OCI-LY3 (cell line): ENCODE measurements at regions not wholly inside any gene's neighbourhood (a gene's known extent, or its start where the extent isn't known, plus 50 kb on each side); places are given as distances from the start of the nearest gene placed in this dataset.

ENCODE experiments used
- H2AFZ ChIP-seq: fragments of 200-600, 300-600 bp; shearing (Covaris generic); 2 replicates; pipeline ENCODE4 v1.6.0; 2014; ENCODE audit warnings: antibody characterized with exemption, low read depth, low read length
- H3K27ac ChIP-seq: fragments of 200-600, 300-600 bp; sonication (generic); 2 replicates; pipeline ENCODE4 v1.5.1; 2014; ENCODE audit warnings: mild to moderate bottlenecking, low read length, moderate library complexity, mixed read lengths
- H3K27me3 ChIP-seq: fragments of 200-600, 300-600 bp; sonication (generic); 2 replicates; pipeline ENCODE4 v1.6.1; 2014; ENCODE audit warnings: low read depth, low read length, mixed read lengths
- H3K36me3 ChIP-seq: fragments of 200-600, 300-600 bp; sonication (generic); replicated peaks from 2 replicates; pipeline ENCODE3; 2014; ENCODE audit warnings: low read depth, low read length, mixed read lengths
- H3K4me1 ChIP-seq: fragments of 300-600, 200-600 bp; sonication (generic); 2 replicates; pipeline ENCODE4 v1.6.1; 2014; ENCODE audit warnings: low read length, mixed read lengths
- H3K4me2 ChIP-seq: fragments of 200-600, 300-600 bp; sonication (generic); 2 replicates; pipeline ENCODE4 v1.6.1; 2014; ENCODE audit warnings: low read length, mixed read lengths
- H3K4me3 ChIP-seq: fragments of 300-600, 200-600 bp; sonication (generic); 2 replicates; pipeline ENCODE4 v1.5.1; 2014; ENCODE audit warnings: antibody characterized with exemption, mild to moderate bottlenecking, low read length, moderate library complexity
- H3K79me2 ChIP-seq: fragments of 300-600, 200-600 bp; shearing (Covaris generic); 2 replicates; pipeline ENCODE4 v1.6.1; 2014; ENCODE audit warnings: mild to moderate bottlenecking, low read length, mixed read lengths
- H3K9ac ChIP-seq: fragments of 300-600, 200-600 bp; shearing (Covaris generic); 2 replicates; pipeline ENCODE4 v1.6.0; 2014; ENCODE audit warnings: mild to moderate bottlenecking, low read length, moderate library complexity
- H3K9me3 ChIP-seq: fragments of 200-600, 300-600 bp; shearing (Covaris generic); 2 replicates; pipeline ENCODE4 v1.6.1; 2014; ENCODE audit warnings: low read length, mixed read lengths; ENCODE audit not compliant: insufficient read depth
- H4K20me1 ChIP-seq: fragments of 200-600, 300-600 bp; sonication (generic); 2 replicates; pipeline ENCODE4 v1.6.1; 2016; ENCODE audit warnings: low read length, mixed read lengths; ENCODE audit not compliant: insufficient read depth
- EZH2phosphoT487 ChIP-seq: fragments of 200-600 bp; shearing (Covaris generic); IDR thresholded peaks from 2 replicates; pipeline ENCODE4 v1.6.1; 2018; ENCODE audit warnings: antibody characterized with exemption, mixed run types, low read depth
- TF ChIP-seq, protein P1 (sequence below): fragments of 200-600, 300-600 bp; sonication (generic); IDR thresholded peaks from 2 replicates; pipeline ENCODE4 v1.5.1; 2014; ENCODE audit warnings: antibody characterized with exemption, low read length, low read depth

DNA sequence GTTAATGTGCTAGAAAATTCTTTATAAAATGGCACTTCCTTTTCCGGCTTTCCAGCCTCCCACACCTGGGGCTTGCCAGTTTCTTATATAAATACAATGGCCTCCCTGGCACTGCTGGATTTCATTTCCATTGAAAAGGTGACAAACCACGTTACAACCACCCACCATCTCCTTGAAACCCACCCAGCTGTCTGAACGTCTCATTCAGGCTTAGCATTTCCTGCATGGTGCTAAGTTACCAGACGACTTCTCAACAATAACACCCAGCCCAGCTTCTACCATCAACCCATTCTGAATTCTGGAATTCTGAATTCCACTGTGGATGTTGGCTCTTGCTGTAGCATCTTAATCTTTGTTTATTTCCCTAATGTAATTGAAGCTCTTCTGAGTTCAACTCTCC lies 499.8 kb upstream of the CELF2 start:
- Histone ChIP-seq H3K79me2 (no peaks in the 10 kb centered on the region), H3K4me2 (no peak overlapping the region), H3K27ac (no peak overlapping the region), H4K20me1 (no peaks in the 10 kb centered on the region), H3K36me3 (no peaks in the 10 kb centered on the region), H3K4me1 (peaks cover 12% of the 10 kb centered on the region), H3K9me3 (no peaks in the 10 kb centered on the region), H3K27me3 (peaks cover 31% of the 10 kb centered on the region; the same call in 1 of the 2 replicates), H3K4me3 (no peak overlapping the region), H2AFZ (no peak overlapping the region), H3K9ac (no peak overlapping the region)
- no peak for TF ChIP-seq EZH2phosphoT487
- TF ChIP-seq, protein P1, sequence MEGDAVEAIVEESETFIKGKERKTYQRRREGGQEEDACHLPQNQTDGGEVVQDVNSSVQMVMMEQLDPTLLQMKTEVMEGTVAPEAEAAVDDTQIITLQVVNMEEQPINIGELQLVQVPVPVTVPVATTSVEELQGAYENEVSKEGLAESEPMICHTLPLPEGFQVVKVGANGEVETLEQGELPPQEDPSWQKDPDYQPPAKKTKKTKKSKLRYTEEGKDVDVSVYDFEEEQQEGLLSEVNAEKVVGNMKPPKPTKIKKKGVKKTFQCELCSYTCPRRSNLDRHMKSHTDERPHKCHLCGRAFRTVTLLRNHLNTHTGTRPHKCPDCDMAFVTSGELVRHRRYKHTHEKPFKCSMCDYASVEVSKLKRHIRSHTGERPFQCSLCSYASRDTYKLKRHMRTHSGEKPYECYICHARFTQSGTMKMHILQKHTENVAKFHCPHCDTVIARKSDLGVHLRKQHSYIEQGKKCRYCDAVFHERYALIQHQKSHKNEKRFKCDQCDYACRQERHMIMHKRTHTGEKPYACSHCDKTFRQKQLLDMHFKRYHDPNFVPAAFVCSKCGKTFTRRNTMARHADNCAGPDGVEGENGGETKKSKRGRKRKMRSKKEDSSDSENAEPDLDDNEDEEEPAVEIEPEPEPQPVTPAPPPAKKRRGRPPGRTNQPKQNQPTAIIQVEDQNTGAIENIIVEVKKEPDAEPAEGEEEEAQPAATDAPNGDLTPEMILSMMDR = no peak

DNA sequence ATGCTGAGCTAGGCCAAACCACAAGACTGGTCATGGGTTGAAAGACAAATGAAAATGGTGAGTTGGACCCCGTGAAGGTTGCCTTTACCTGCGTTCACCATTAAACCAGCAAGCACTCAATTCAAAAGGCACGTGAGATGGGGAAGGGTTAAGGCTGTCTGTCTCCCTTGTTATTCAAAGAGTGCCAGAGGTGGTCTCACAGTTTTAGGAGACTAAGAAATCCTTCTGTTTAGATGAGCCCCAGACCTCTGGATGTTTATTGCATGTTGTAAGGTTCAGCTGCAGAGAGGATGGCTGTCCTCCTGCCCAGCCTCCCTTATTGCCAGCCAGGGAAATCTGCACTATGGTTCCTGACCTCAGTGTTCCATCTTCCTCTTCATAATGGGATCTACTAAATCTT lies 498.0 kb upstream of the CELF2 start:
- H3K27me3 ChIP-seq = peaks cover 34% of the 10 kb centered on the region; the same call in 1 of the 2 replicates
- H3K27ac ChIP-seq = no peak overlapping the region
- H3K36me3 ChIP-seq = no peaks in the 10 kb centered on the region
- no peaks in the 10 kb centered on the region for H4K20me1 ChIP-seq
- H2AFZ ChIP-seq = no peak overlapping the region
- H3K4me1 ChIP-seq = peaks cover 12% of the 10 kb centered on the region
- H3K9ac ChIP-seq = no peak overlapping the region
- no peaks in the 10 kb centered on the region for H3K79me2 ChIP-seq
- H3K9me3 ChIP-seq = no peaks in the 10 kb centered on the region
- H3K4me2 ChIP-seq = no peak overlapping the region
- no peak overlapping the region for H3K4me3 ChIP-seq
- TF ChIP-seq, protein P1 = no peak
- no peak for TF ChIP-seq EZH2phosphoT487

DNA sequence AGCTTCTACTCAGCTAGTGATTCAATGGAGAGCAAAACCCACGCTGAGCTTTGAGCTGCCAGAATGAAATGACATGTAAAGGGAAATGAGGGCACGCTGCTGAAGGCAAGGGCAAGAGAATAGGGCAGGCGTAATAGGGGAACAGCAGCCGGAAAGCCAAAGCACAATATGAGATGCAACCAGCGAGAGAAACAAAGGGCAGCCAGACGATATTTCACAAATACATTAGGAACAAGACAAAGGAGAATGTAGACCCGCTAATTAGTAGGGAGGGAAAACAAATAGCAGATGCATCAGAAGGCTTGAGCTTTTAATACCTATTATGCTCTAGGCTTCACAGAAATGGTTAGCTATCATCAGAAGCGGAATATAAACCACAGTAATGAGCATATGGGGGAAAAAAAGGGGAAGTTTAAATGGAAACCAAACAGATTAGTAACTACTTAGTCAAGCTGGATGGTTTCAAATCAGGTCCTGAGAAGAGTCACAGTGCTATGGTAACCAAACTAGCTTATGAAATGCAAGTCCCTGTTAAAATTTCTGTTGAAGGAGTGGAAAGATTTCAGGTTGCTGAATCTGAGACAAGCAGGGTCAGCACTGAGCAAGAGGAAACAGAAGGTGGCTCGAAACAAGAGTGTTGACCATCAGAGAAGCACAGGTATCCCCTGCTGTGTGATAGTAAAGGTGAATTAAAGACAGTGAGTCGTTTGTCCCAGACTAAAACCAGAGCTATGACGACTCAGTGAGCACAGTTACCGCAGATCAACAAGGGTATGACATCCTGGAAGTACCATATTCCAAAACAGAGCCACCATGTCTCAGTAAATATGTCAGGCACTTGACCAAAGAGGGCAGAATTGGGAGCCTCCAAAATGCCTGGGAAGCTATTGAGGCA lies 496.9 kb upstream of the CELF2 start:
- no peak for TF ChIP-seq EZH2phosphoT487
- TF ChIP-seq, protein P1 = no peak
- Histone ChIP-seq H4K20me1 (no peaks in the 10 kb centered on the region), H3K4me1 (peaks cover 12% of the 10 kb centered on the region), H3K9ac (no peak overlapping the region), H3K4me3 (no peak overlapping the region), H3K27me3 (peaks cover 34% of the 10 kb centered on the region; the same call in 1 of the 2 replicates), H3K27ac (no peak overlapping the region), H3K79me2 (no peaks in the 10 kb centered on the region), H3K4me2 (peak overlapping the region; percentile 39), H2AFZ (no peak overlapping the region), H3K36me3 (no peaks in the 10 kb centered on the region), H3K9me3 (no peaks in the 10 kb centered on the region)

DNA sequence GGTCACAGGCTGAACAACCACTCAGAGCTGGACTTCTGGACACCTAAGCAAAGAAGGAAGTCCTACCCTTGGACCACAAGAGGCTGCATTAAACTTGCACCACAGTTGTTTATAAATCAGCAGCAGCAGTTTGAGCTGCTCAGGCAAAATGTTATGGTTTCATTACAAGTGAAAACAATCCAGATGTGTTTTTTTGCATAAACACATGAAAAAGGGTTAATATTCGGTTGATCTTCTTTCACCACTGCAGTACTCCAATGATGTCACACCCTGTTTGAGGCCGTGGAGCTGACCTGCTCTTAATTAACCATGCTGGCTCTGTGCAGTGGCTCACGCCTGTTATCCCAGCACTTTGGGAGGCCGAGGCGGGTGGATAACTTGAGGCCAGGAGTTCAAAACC lies 490.8 kb upstream of the CELF2 start:
- Histone ChIP-seq H3K79me2 (no peaks in the 10 kb centered on the region), H3K4me3 (no peak overlapping the region), H2AFZ (no peak overlapping the region), H3K9me3 (no peaks in the 10 kb centered on the region), H3K27ac (no peak overlapping the region), H3K36me3 (no peaks in the 10 kb centered on the region), H3K9ac (no peak overlapping the region), H3K4me2 (no peak overlapping the region), H3K4me1 (no peaks in the 10 kb centered on the region), H3K27me3 (peaks cover 9% of the 10 kb centered on the region; the same call in 1 of the 2 replicates), H4K20me1 (no peaks in the 10 kb centered on the region)
- no peak for TF ChIP-seq EZH2phosphoT487
- TF ChIP-seq, protein P1 = no peak
